Trophoblast cell (in vitro differentiated cells and primary cell): ENCODE measurements at regions not wholly inside any gene's neighbourhood (a gene's known extent, or its start where the extent isn't known, plus 50 kb on each side); places are given as distances from the start of the nearest gene placed in this dataset.

Experiments
- DNase-seq, 2 donors: peaks; one replicate each; pipeline ENCODE4 v3.0.0-alpha.2; 2016
- H2AFZ ChIP-seq: 2 replicates; pipeline ENCODE4 v1.6.1; 2013; ENCODE audit warnings: low read length, moderate library complexity, mild to moderate bottlenecking; ENCODE audit not compliant: insufficient read depth, poor library complexity
- H2AK5ac ChIP-seq: 2 replicates; pipeline ENCODE4 v1.6.1; 2013; ENCODE audit warnings: mild to moderate bottlenecking, low read length
- H2BK120ac ChIP-seq: 2 replicates; pipeline ENCODE4 v1.6.1; 2013; ENCODE audit warnings: low read length, mild to moderate bottlenecking, moderate library complexity; ENCODE audit not compliant: insufficient read depth, poor library complexity
- H2BK12ac ChIP-seq: 2 replicates; pipeline ENCODE4 v1.6.1; 2013; ENCODE audit warnings: mild to moderate bottlenecking, low read length, moderate library complexity
- H2BK5ac ChIP-seq: 2 replicates; pipeline ENCODE4 v1.6.1; 2013; ENCODE audit warnings: low read length, low read depth, moderate library complexity, mild to moderate bottlenecking; ENCODE audit not compliant: poor library complexity
- H3K14ac ChIP-seq: 2 replicates; pipeline ENCODE4 v1.6.1; 2013; ENCODE audit warnings: mild to moderate bottlenecking, low read length
- H3K18ac ChIP-seq: 2 replicates; pipeline ENCODE4 v1.6.1; 2013; ENCODE audit warnings: mild to moderate bottlenecking, low read length
- H3K23ac ChIP-seq: 2 replicates; pipeline ENCODE4 v1.6.1; 2013; ENCODE audit warnings: low read length
- H3K27ac ChIP-seq: 2 replicates; pipeline ENCODE4 v1.5.1; 2013; ENCODE audit warnings: low read depth, mild to moderate bottlenecking, inconsistent platforms, low read length, moderate library complexity
- H3K27me3 ChIP-seq: 2 replicates; pipeline ENCODE4 v1.6.1; 2013; ENCODE audit warnings: inconsistent platforms, mild to moderate bottlenecking, low read length, moderate library complexity; ENCODE audit not compliant: insufficient read depth
- H3K36me3 ChIP-seq, 2 experiments: 1 replicate in 1 of 2; 2 replicates in 1 of 2; pipeline ENCODE4 v1.6.1; 2013; ENCODE audit warnings: low read length in 2 of 2, mild to moderate bottlenecking in 2 of 2, moderate library complexity in 1 of 2; ENCODE audit not compliant: insufficient read depth in 2 of 2, control insufficient read depth in 1 of 2
- H3K4ac ChIP-seq: 2 replicates; pipeline ENCODE4 v1.6.1; 2013; ENCODE audit warnings: low read depth, mild to moderate bottlenecking, low read length, moderate library complexity
- H3K4me1 ChIP-seq, 2 experiments: 1 replicate in 1 of 2; 2 replicates in 1 of 2; pipeline ENCODE4 v1.6.1; 2013; ENCODE audit warnings: low read length in 2 of 2, mild to moderate bottlenecking in 2 of 2, moderate library complexity in 1 of 2; ENCODE audit not compliant: insufficient read depth in 2 of 2, control insufficient read depth in 1 of 2
- H3K4me2 ChIP-seq: 2 replicates; pipeline ENCODE4 v1.6.1; 2013; ENCODE audit warnings: inconsistent platforms, mild to moderate bottlenecking, low read length, moderate library complexity
- H3K4me3 ChIP-seq: 2 replicates; pipeline ENCODE4 v1.5.1; 2013; ENCODE audit warnings: mild to moderate bottlenecking, low read depth, low read length, inconsistent platforms
- H3K79me1 ChIP-seq: one replicate; pipeline ENCODE4 v1.6.1; 2013; ENCODE audit warnings: low read length
- H3K79me2 ChIP-seq: 2 replicates; pipeline ENCODE4 v1.6.1; 2013; ENCODE audit warnings: low read length, mild to moderate bottlenecking; ENCODE audit not compliant: control insufficient read depth, insufficient read depth, poor library complexity
- H3K9ac ChIP-seq: 2 replicates; pipeline ENCODE4 v1.6.1; 2013; ENCODE audit warnings: mild to moderate bottlenecking, low read length
- H3K9me3 ChIP-seq: 2 replicates; pipeline ENCODE4 v1.6.1; 2013; ENCODE audit warnings: low read depth, mild to moderate bottlenecking, control low read depth, inconsistent platforms, low read length; ENCODE audit not compliant: insufficient read depth
- H4K12ac ChIP-seq: 2 replicates; pipeline ENCODE4 v1.6.1; 2013; ENCODE audit warnings: low read depth, mild to moderate bottlenecking, low read length, moderate library complexity
- H4K8ac ChIP-seq: 2 replicates; pipeline ENCODE4 v1.6.1; 2013; ENCODE audit warnings: low read depth, mild to moderate bottlenecking, low read length, moderate library complexity
- H4K91ac ChIP-seq: one replicate; pipeline ENCODE4 v1.6.1; 2013; ENCODE audit warnings: low read depth, mild to moderate bottlenecking, low read length, moderate library complexity
- WGBS: extraction: QIAGEN DNeasy Blood & Tissue Kit; methylation state at CpG from one replicate; pipeline ENCODE4 v1.1.7; 2013; ENCODE audit warnings: missing lambda C conversion rate; ENCODE audit not compliant: insufficient read length, insufficient coverage; ENCODE audit errors: extremely low coverage; 5-methylcytosine and 5-hydroxymethylcytosine counted together

DNA sequence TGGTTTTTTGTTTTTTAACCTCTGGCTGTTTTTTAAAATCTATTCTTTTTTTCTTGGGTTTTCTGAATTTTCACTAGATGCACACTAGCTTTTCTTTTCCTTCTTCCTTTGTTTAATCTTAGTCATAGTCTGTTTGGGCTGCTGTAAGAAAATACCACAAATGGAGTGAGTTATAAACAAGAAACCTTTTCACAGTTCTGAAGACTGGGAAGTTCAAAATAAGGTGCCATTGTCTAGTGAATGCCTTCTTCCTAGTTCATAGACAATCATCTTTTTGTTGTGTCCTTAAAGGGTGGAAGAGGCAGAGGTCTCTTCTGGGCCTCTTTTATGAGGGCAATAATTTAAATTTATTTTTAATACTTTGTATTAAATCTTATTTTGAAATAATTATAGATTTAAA is 532.9 kb upstream of the ANO5 start:
- Histone ChIP-seq H3K18ac (no peak overlapping the region), H3K14ac (no peak overlapping the region), H2BK5ac (no peak overlapping the region)

DNA sequence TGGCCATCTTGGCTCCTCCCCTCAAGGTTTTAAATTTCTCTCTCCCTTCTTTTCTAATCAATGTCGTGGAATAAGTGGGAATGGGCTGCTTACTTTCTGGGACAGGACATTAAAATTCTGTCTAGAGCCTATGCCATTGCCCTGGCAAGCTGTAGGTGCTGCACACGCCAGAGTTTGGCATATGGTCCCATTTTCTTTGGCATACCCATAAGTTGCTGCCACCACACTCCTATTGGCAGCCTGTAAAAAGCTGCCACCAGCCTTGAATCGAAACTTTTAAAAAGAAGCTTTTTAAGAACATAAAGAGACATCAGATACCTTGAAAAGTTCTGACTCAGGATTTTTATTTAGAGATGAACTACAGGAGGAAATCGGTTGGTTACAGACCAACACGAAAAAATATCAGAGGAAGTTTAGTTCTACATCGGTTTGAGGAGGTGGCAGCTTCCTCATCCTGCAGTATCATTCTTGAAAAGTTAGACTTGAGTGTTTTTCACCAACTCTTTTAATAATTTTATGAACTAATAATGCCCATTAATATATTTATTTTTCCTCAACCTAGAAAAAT is 517.8 kb upstream of the ANO5 start:
- Histone ChIP-seq H3K4me1 (no peaks in the 10 kb centered on the region), H4K12ac (no peak overlapping the region), H3K9ac (no peak overlapping the region), H3K4me2 (no peak overlapping the region), H4K8ac (no peak overlapping the region), H3K36me3 (no peaks in the 10 kb centered on the region), H3K27ac (no peak overlapping the region), H3K79me2 (no peaks in the 10 kb centered on the region), H3K14ac (no peak overlapping the region), H3K18ac (no peak overlapping the region), H2BK5ac (no peak overlapping the region), H3K79me1 (no peaks in the 10 kb centered on the region), H3K9me3 (no peaks in the 10 kb centered on the region), H2BK120ac (no peak overlapping the region), H3K4ac (no peak overlapping the region), H3K4me3 (no peak overlapping the region), H2AFZ (no peak overlapping the region), H2AK5ac (no peak overlapping the region), H3K27me3 (no peaks in the 10 kb centered on the region), H3K23ac (no peak overlapping the region), H4K91ac (no peak overlapping the region), H2BK12ac (no peak overlapping the region)
- no CpG with 5 or more reads among the region's 6 CpGs for WGBS
- DNase-seq = no peak

More for the DNA sequence above, 532.9 kb upstream of the ANO5 start:
- no peak overlapping the region for H3K23ac ChIP-seq
- H2AK5ac ChIP-seq = no peak overlapping the region
- no peak overlapping the region for H3K4me2 ChIP-seq
- H3K9ac ChIP-seq = no peak overlapping the region
- H3K4ac ChIP-seq = no peak overlapping the region
- no peaks in the 10 kb centered on the region for H3K36me3 ChIP-seq
- H2BK120ac ChIP-seq = no peak overlapping the region
- no peak for DNase-seq
- H3K79me2 ChIP-seq = no peaks in the 10 kb centered on the region
- no peak overlapping the region for H4K8ac ChIP-seq
- peaks cover 2% of the 10 kb centered on the region for H3K9me3 ChIP-seq
- H3K27me3 ChIP-seq = no peaks in the 10 kb centered on the region
- no peaks in the 10 kb centered on the region for H3K79me1 ChIP-seq
- H2BK12ac ChIP-seq = no peak overlapping the region
- H3K27ac ChIP-seq = no peak overlapping the region
- H4K12ac ChIP-seq = no peak overlapping the region
- no peak overlapping the region for H3K4me3 ChIP-seq
- no peak overlapping the region for H4K91ac ChIP-seq
- no peak overlapping the region for H2AFZ ChIP-seq
- H3K4me1 ChIP-seq = no peaks in the 10 kb centered on the region

DNA sequence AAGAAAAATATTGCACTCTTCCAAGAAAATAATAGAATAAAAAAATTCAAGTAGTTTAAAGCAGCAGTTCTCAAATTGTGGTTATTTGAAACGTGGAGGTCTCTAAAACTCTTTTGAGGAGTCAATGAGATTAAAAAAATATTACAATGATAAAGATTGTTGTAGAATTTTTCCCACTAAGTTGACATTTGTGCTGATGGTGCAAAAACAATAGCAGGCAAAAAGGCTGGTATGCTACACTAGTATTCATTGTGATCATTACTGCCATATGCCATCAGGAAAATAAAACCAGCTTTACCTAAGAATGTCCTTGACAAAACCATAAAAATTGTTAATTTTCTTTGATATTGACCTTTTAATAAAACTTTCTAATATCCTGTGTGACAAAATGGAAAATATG is 505.2 kb upstream of the ANO5 start:
- no peak overlapping the region for H3K18ac ChIP-seq
- no peaks in the 10 kb centered on the region for H3K36me3 ChIP-seq
- H3K4ac ChIP-seq = no peak overlapping the region
- no peak overlapping the region for H2BK120ac ChIP-seq
- DNase-seq = no peak
- H3K27ac ChIP-seq = no peak overlapping the region
- no peaks in the 10 kb centered on the region for H3K4me1 ChIP-seq
- no peaks in the 10 kb centered on the region for H3K9me3 ChIP-seq
- H3K4me3 ChIP-seq = no peak overlapping the region
- H4K8ac ChIP-seq = no peak overlapping the region
- H2AK5ac ChIP-seq = no peak overlapping the region
- H2AFZ ChIP-seq = no peak overlapping the region
- H4K91ac ChIP-seq = no peak overlapping the region
- H3K9ac ChIP-seq = no peak overlapping the region
- H2BK5ac ChIP-seq = no peak overlapping the region
- WGBS = no CpG with 5 or more reads among the region's 1 CpG
- H3K79me1 ChIP-seq = no peaks in the 10 kb centered on the region
- no peak overlapping the region for H2BK12ac ChIP-seq
- no peak overlapping the region for H3K14ac ChIP-seq
- H3K4me2 ChIP-seq = no peak overlapping the region
- H3K27me3 ChIP-seq = no peaks in the 10 kb centered on the region
- H3K79me2 ChIP-seq = no peaks in the 10 kb centered on the region
- no peak overlapping the region for H4K12ac ChIP-seq
- H3K23ac ChIP-seq = no peak overlapping the region

DNA sequence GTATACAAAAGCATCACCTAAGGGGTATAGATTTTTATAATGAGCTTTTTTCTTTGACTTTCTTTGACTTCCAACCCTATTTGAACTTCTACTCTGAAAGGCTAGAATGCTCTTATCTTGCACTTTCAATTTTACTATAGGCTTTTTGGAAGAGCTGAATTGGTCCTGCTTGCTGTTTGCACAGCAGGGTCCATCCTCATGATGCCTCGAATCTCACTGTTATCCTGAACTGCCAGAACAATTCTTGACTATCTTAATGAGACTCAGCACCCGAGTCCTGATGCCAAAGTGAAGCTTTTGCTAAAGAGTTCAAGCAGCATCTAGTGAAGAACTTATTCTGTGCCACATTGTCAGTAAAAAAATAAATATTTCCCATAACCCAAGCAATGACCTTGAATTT is 488.3 kb upstream of the ANO5 start:
- H3K4me3 ChIP-seq = no peak overlapping the region
- no peaks in the 10 kb centered on the region for H3K9me3 ChIP-seq
- no peak overlapping the region for H3K27ac ChIP-seq
- WGBS = no CpG with 5 or more reads among the region's 2 CpGs
- no peak overlapping the region for H4K8ac ChIP-seq
- H2AK5ac ChIP-seq = no peak overlapping the region
- no peaks in the 10 kb centered on the region for H3K36me3 ChIP-seq
- no peak overlapping the region for H2AFZ ChIP-seq
- H3K79me1 ChIP-seq = no peaks in the 10 kb centered on the region
- no peak overlapping the region for H2BK120ac ChIP-seq
- no peak overlapping the region for H3K9ac ChIP-seq
- H4K91ac ChIP-seq = no peak overlapping the region
- no peak for DNase-seq
- no peaks in the 10 kb centered on the region for H3K27me3 ChIP-seq
- H2BK5ac ChIP-seq = no peak overlapping the region
- no peak overlapping the region for H3K4me2 ChIP-seq
- H3K14ac ChIP-seq = no peak overlapping the region
- H3K79me2 ChIP-seq = no peaks in the 10 kb centered on the region
- no peak overlapping the region for H3K23ac ChIP-seq
- H4K12ac ChIP-seq = no peak overlapping the region
- H3K4me1 ChIP-seq = no peaks in the 10 kb centered on the region
- H3K18ac ChIP-seq = no peak overlapping the region
- no peak overlapping the region for H3K4ac ChIP-seq
- H2BK12ac ChIP-seq = no peak overlapping the region
